HEK293T (cell line): ENCODE measurements at regions not wholly inside any gene's neighbourhood (a gene's known extent, or its start where the extent isn't known, plus 50 kb on each side); places are given as distances from the start of the nearest gene placed in this dataset.

Experiments
- BHLHE40 ChIP-seq: fragments of 450-650 bp; IDR thresholded peaks from 2 replicates; pipeline ENCODE4 v1.6.1; 2016; ENCODE audit warnings: mild to moderate bottlenecking, moderate library complexity, borderline replicate concordance
- FOXK2 ChIP-seq: fragments of 450-650 bp; IDR thresholded peaks from 2 replicates; pipeline ENCODE4 v1.6.1; 2016; ENCODE audit warnings: mild to moderate bottlenecking
- SP1 ChIP-seq: fragments of 450-650 bp; IDR thresholded peaks from 2 replicates; pipeline ENCODE4 v1.6.1; 2017

DNA sequence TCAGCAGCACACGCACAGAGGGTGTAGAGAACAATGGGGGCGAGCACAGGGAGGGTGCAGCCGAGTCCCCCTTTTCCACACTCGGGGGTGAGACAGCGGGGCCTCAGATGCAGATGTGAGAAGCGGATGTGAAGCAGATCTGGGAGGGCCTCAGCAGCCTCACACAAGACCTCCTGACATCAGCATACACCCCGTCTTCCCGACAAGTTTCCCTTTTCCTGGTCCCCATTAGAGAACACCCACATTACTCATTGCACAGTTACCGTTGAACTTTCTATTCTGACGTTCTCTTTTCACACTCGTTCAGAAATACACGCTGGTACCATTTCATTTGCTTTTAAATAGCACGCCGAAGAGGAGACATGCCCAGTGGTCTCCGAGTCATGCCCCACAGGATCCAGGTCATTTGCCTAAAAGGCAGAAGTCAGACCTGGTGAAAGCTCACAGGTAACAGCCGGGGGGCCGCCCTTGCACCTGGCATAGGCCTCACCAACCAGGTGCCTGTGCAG lies 129.5 kb upstream of the ID2 start:
- no peak for TF ChIP-seq SP1
- no peak for TF ChIP-seq BHLHE40
- no peak for TF ChIP-seq FOXK2
